ENCODE measurements at regions not wholly inside any gene's neighbourhood (a gene's known extent, or its start where the extent isn't known, plus 50 kb on each side); places are given as distances from the start of the nearest gene placed in this dataset.

DNA sequence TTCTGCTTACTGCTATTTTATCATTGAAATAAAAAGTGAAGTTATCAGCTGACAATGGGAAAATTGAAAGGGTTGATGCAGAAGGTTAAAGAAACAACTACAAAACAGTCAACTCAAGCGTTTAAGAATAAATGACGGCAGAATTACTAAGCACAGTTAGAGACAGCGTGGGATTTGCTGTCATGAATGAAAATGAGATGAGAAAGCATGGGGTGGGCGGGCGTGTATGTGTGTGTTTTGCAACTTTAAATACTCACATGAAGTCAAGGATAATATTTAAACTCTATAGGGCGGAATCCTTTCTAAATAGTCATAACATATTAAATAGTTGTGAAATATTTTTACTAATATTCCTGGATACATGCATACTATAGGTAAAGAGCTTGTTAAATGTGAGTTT is 450.8 kb downstream of the ETV1 start:
- intact Hi-C loops (cut with DNase I; ENCODE audit: low total_unique reads): no loop called here
- WGBS, 5 donors: 75 to 87% (median 86%) methylated on average over 6 of the region's 6 CpGs
- H3K4me1 ChIP-seq: no peaks in the 10 kb centered on the region
- H3K27me3 ChIP-seq: no peaks in the 10 kb centered on the region
- H3K27ac ChIP-seq: no peak overlapping the region
- no peak for DNase-seq
- TF ChIP-seq POLR2AphosphoS5 (IDR thresholded peaks at IDR 0.05): no peak
- TF ChIP-seq EP300 (IDR thresholded peaks at IDR 0.05): no peak
- no peak for TF ChIP-seq CTCF (IDR thresholded peaks at IDR 0.05)
- TF ChIP-seq POLR2A (IDR thresholded peaks at IDR 0.05): no peak
- no peaks in the 10 kb centered on the region for H3K36me3 ChIP-seq
- no peaks in the 10 kb centered on the region for H3K9me3 ChIP-seq
- H3K4me3 ChIP-seq: no peak overlapping the region

DNA sequence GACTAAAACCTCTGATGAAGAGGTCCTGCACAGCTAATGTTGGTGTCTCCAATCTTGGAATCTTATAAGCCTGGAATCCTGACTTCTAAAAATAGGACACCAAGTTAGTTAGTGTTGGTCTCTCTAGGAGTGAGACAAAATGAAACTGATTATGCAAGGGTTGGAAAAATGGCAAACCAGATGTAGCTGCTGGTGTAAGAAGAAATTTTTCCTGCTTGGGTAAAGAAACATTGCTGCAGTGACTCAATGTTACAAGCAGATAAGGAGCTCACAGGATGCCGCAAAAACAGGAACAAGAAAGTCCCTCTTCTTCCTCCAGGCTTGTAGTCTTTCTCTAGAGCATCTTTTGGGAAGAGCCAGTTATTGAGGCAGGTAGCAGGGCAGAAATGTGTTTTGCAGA is 449.0 kb downstream of the ETV1 start:
- Histone ChIP-seq H3K4me3 (no peak overlapping the region), H3K4me1 (no peaks in the 10 kb centered on the region), H3K36me3 (no peaks in the 10 kb centered on the region), H3K27me3 (no peaks in the 10 kb centered on the region), H3K27ac (no peak overlapping the region), H3K9me3 (no peaks in the 10 kb centered on the region)
- DNase-seq: no peak
- 58 to 75% (median 71%) methylated on average over 1 of the region's 1 CpG for WGBS, 5 donors
- intact Hi-C loops (cut with DNase I; ENCODE audit: low total_unique reads): no loop called here
- TF ChIP-seq POLR2A (IDR thresholded peaks at IDR 0.05): no peak
- no peak for TF ChIP-seq CTCF (IDR thresholded peaks at IDR 0.05)
- TF ChIP-seq EP300 (IDR thresholded peaks at IDR 0.05): no peak
- TF ChIP-seq POLR2AphosphoS5 (IDR thresholded peaks at IDR 0.05): no peak

DNA sequence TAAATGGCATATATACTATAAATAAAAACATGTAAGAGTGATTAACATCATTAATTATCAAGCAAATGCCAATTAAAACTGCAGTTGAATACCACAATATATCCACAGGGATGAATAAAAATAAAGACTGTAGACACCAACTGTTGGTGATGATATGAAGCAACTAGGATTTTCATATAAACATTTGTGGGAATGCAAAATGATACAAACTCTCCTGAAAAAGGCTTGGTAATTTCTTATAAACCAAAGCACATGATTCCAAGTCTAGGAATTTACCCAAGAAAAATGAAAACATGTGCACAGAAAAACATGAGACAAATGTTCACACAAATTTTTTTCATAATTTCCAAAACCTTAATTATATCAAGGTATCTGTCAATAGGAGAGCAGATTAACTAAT is 448.1 kb downstream of the ETV1 start:
- Histone ChIP-seq H3K27ac (no peak overlapping the region), H3K36me3 (no peaks in the 10 kb centered on the region), H3K4me1 (no peaks in the 10 kb centered on the region), H3K9me3 (no peaks in the 10 kb centered on the region), H3K27me3 (no peaks in the 10 kb centered on the region), H3K4me3 (no peak overlapping the region)
- intact Hi-C loops (cut with DNase I; ENCODE audit: low total_unique reads): no loop called here
- no peak for DNase-seq
- no peak for TF ChIP-seq CTCF (IDR thresholded peaks at IDR 0.05)
- TF ChIP-seq POLR2A (IDR thresholded peaks at IDR 0.05): no peak
- TF ChIP-seq POLR2AphosphoS5 (IDR thresholded peaks at IDR 0.05): no peak
- TF ChIP-seq EP300 (IDR thresholded peaks at IDR 0.05): no peak

GRCh38 chr7:13542451-13542850 is 447.0 kb downstream of the ETV1 start:
- Histone ChIP-seq H3K4me1 (no peaks in the 10 kb centered on the region), H3K9me3 (no peaks in the 10 kb centered on the region), H3K36me3 (no peaks in the 10 kb centered on the region), H3K4me3 (no peak overlapping the region), H3K27me3 (no peaks in the 10 kb centered on the region), H3K27ac (no peak overlapping the region)
- no peak for TF ChIP-seq EP300 (IDR thresholded peaks at IDR 0.05)
- DNase-seq: no peak
- WGBS, 5 donors: 86 to 91% (median 90%) methylated on average over 4 of the region's 4 CpGs
- intact Hi-C loops (cut with DNase I; ENCODE audit: low total_unique reads): no loop called here

GRCh38 chr7:13551503-13551902 is 438.0 kb downstream of the ETV1 start:
- TF ChIP-seq EP300 (IDR thresholded peaks at IDR 0.05) (no peak), CTCF (IDR thresholded peaks at IDR 0.05) (no peak), POLR2A (IDR thresholded peaks at IDR 0.05) (no peak), POLR2AphosphoS5 (IDR thresholded peaks at IDR 0.05) (no peak)
- no peaks in the 10 kb centered on the region for H3K36me3 ChIP-seq

More at GRCh38 chr7:13551503-13551902, 438.0 kb downstream of the ETV1 start:
- Histone ChIP-seq H3K4me1 (no peaks in the 10 kb centered on the region), H3K4me3 (no peak overlapping the region), H3K27ac (no peak overlapping the region), H3K27me3 (no peaks in the 10 kb centered on the region), H3K9me3 (no peaks in the 10 kb centered on the region)
- 61 to 72% (median 70%) methylated on average over 3 of the region's 3 CpGs for WGBS, 5 donors
- intact Hi-C loops (cut with DNase I; ENCODE audit: low total_unique reads): no loop called here
- peak in 1 of 2 donors; percentile 2 for DNase-seq

All from stomach (tissue), 8 donors.